HG03095 (cell line): ENCODE measurements at regions not wholly inside any gene's neighbourhood (a gene's known extent, or its start where the extent isn't known, plus 50 kb on each side); places are given as distances from the start of the nearest gene placed in this dataset.
"Not testable (repeated sequence)": the region's sequence is repeated elsewhere in the genome, so short reads cannot be mapped to it uniquely, and the experiment has no call there.

Source experiments
- ATAC-seq: cut with Tn5 transposase; IDR thresholded peaks from one replicate; pipeline ENCODE4 v1.9.1; 2021; ENCODE audit warnings: moderate library complexity; ENCODE audit not compliant: unreplicated experiment

- no peak for ATAC-seq
Measured at GRCh38 chrX:129086802-129087201, 436.5 kb downstream of the SMARCA1 start.

DNA sequence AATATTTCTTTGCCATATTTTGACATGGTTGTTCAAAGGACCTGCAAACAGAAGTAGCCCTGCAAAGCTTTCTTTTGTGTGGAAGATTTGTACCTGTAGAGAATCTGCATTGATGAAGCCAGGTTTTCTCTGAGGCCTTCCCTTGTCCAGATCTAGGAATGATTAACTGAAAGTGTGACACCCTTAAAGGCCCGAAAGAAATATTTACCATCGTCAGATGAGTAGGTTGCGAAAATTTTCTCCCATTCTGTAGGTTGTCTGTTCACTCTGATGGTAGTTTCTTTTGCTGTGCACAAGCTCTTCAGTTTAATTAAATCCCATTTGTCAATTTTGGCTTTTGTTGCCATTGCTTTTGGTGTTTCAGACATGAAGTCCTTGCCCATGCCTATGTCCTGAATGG, 439.0 kb downstream of the SMARCA1 start:
- not testable (repeated sequence) for ATAC-seq

DNA sequence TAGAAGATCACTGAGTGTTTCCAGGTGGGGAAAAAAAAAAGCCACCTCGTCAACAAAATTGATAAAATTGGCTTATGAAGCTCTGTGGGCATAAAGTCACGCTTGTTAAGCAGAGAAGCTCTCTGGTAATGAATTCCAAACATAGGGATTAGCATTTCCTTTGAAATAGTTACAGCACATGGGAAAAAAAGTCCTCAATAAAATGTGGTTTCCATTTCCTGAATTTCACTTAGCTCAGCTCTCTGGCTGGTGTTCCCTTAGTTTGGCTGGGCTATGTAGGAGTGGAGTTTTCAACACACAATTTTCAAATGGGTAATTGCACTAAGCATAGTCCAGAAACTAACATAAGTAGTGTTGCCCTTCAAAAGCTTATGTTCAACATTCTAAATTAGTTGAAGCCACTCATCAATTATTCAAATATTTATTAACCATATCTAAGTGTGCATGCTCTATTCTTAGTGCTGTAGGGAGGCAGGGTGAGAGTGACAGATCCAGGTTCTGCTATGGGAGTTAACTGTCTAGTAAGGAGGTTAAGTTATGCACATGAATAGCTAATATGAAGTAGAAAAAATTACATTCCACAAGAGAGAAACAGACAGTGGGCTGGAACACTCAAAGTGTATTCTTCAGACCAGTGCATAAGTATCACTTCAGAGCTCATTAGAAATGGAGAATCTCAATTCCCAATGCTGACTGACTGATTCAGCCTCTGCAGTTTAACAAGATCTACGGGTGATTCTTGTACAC, 445.7 kb downstream of the SMARCA1 start:
- no peak for ATAC-seq

DNA sequence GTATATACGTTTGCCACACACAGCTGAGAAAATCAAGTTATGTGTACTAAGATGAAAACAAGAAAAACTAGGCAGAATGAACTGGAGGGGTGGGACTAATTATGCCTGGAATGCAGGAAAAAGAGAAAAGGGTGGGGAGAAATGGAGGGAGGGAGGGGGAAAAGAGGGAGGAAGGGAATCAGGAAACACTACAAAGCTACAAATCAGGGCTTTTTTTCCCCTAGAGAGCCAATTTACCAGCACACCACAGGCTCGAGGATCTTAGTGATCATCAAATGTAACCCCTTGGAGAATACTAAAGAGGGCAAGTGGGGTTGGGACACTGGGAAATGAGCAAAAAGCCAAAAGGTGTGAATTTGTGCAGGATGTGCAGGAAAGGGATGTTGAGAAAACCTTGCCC, 451.9 kb downstream of the SMARCA1 start:
- no peak for ATAC-seq

- no peak for ATAC-seq
Measured at GRCh38 chrX:129065895-129066294, 457.4 kb downstream of the SMARCA1 start.

- no peak for ATAC-seq
Measured at GRCh38 chrX:129058405-129058804, 464.9 kb downstream of the SMARCA1 start.

- no peak for ATAC-seq
Measured at GRCh38 chrX:129043138-129043537, 480.2 kb downstream of the SMARCA1 start.

DNA sequence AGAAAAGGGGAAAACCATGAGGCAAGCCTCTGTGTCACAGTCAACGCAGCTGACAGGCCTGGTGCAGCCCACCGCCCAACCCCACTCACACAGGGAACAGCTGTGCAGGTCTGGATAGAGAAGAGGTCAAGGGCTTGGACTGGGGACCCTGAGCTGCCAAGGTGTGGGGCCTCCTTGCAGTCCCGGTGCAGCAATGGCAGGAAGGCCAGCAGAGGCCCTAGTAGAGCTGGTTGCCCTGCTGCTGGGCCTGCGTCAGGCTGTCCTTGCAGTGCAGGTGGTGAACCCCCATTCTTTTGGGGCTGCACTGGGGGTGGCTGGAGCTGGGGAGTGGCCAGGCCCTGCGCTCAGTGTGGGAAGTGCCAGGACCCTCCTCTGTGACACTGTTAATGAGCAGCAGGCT, 482.0 kb downstream of the SMARCA1 start:
- ATAC-seq = no peak

- ATAC-seq = no peak
Measured at GRCh38 chrX:129040124-129040523, 483.2 kb downstream of the SMARCA1 start.

- ATAC-seq = no peak
Measured at GRCh38 chrX:129039176-129039575, 484.1 kb downstream of the SMARCA1 start.

DNA sequence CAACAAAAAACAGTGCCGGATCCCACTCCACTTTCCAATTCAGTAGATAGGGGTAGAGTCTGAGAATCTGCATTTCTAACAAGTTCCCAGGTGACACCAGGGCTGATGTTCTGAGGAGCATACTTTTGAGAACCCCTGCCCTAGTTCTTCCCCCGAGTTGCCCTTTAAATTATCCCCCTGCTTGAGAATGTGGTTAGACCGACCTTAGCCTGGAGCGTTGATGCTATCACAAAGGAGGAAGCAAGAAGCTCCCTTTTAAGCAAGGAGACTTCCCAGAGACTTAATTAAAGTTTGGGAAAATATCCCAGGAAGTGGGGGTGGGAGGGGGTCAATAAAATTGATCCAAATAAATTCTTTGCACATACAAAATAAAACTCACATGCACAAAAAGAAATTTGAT, 485.9 kb downstream of the SMARCA1 start:
- no peak for ATAC-seq

GRCh38 chrX:129035180-129035579, 488.1 kb downstream of the SMARCA1 start:
- no peak for ATAC-seq

DNA sequence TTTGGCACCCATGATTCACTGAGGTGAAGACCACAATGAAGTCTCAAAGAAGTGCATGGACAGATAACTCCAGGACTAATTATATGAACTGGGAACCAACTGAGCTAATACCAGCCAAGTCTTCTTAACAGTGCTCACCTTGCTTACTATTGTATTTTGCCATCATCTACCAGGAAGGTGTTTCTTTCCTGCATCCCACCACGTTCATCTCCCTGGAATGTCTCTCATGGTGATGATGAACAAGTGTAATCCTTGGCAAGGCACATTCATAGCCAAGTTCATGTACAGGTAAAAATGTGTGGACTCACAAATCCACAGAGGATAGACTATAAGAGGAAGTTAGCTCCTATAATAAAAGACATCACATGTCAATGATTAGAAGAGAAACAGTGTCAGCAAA, 489.1 kb downstream of the SMARCA1 start:
- ATAC-seq = no peak

- ATAC-seq = no peak
Measured at GRCh38 chrX:129026202-129026601, 497.1 kb downstream of the SMARCA1 start.

DNA sequence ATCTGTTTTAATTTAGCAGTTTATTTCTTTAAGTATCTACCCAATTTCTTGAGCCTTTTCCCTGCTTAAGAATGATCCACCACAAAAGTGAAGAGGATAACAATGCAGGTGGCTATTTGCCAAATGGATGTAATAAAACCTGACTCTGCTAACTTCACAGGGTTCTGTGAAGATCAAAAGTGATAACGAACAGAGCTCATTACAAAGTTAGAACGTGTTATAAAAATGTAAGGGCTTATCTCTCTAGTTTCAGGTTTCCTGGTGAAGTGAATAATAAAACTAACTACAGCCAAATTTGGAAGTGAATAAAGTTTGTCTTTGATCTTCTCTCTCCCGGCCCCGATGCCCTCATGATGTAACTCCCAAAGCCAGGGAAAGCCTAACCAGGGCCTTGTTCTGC, 497.9 kb downstream of the SMARCA1 start:
- no peak for ATAC-seq

- ATAC-seq = no peak
Measured at GRCh38 chrX:129019412-129019811, 503.9 kb downstream of the SMARCA1 start.

- no peak for ATAC-seq
Measured at GRCh38 chrX:129015381-129015780, 507.9 kb downstream of the SMARCA1 start.

DNA sequence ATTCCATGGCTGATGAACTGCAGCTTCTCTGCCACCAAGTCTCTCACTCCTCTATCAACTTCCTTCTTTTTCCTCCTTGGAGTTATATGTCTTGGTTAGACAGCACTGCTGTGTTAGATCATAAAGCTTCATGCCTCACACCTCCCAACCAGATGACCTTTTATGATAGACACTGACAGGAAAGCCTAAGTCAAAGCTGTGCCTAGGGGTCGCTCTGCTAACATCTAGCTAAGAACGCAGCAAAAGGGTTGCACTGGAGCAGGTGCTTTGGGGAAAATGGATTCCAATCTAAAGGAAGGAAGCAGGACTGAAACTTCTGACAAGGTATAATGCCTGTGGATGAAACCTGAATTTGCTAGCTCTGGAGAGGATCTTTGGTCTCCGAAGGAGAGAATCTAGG, 509.7 kb downstream of the SMARCA1 start:
- ATAC-seq = no peak

DNA sequence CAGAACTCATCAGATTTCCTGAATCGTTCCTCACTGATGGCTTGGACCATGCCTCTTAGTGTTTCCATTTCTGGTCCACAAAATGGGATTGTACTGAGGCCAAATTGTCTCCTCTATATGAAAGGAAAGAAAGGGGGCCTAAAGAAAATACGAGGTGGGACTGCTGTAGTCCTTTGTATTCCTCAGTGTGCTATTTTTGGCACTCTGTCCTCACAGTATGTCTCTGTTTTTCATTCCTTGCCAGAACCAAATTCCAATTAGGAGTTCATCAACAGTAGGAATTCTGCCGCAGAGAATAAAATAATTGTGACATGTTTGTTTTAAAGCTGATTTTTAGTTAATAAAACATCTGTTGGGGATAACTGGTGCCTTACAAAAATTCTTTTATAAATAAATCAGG, 515.7 kb downstream of the SMARCA1 start:
- no peak for ATAC-seq

GRCh38 chrX:129006491-129006890, 516.8 kb downstream of the SMARCA1 start:
- ATAC-seq = no peak

DNA sequence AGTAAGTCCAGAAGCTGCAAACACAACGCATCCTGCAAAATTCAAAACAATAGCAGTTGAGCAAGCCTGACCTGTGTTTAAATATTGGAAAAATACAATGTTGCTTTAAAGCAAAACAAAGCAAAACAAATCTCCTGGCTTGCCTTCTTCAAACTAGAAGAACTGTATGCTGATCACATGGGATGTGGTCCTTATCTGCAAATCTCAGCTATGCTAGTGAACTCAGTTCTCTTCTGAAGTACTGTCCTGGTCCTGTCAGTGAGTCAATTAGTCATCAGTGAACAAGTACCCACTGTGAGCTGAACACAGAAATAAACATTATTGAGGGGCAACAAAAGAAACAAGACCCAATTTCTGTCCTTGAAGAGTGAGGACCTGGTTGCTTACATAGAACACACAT, 522.5 kb downstream of the SMARCA1 start:
- no peak for ATAC-seq

DNA sequence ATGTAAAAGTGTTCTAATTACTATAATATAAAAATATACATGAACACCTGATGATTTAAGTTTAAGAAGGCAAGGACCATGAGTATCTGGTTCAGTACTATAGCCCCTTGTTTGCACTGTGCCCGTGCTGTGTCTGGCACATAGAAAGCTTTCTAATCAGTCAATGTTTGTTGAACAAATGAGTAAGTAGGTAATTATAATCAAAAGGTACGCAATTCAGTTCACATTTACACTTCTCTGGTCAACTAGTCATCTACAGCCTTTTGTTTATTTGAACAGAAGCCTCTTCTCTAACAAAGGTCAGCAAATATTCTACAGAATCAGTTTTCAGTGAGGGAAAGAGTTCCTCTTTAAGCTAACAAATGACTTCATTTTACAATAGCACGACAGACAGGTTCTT, 523.3 kb downstream of the SMARCA1 start:
- ATAC-seq = no peak
